Epithelial cell of proximal tubule (primary cell): ENCODE measurements at regions not wholly inside any gene's neighbourhood (a gene's known extent, or its start where the extent isn't known, plus 50 kb on each side); places are given as distances from the start of the nearest gene placed in this dataset.

Source experiments
- DNase-seq: peaks from one replicate; pipeline ENCODE4 v3.0.0-alpha.2; 2011; ENCODE audit warnings: low read depth
- H3K4me3 ChIP-seq: 2 replicates; pipeline ENCODE4 v1.5.1; 2011; ENCODE audit warnings: low read depth, mild to moderate bottlenecking, low read length
- CTCF ChIP-seq: conservative IDR thresholded peaks from 2 replicates; pipeline ENCODE4 v1.5.1; 2012; ENCODE audit warnings: low read depth, mild to moderate bottlenecking, low read length

DNA sequence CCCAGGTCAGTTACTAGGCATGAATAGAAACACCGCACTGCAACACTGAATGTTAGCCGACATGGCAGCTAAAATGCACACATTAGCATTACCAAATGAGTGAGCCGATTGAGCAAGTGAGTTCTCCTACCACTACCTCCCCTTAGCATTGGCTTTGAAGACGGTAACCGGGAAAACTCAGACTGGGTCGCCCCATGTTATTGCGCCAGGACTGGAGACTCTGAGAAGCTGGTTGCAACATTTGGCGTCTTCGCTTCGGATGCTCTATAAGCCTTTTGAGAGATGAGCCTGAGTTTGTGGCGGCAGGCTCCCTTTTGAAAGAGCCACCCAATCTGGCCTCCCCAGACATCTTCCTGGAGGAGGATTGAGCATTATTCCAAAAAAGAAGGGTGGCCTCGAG is 68.5 kb upstream of the POMP start:
- DNase-seq: no peak
- no peak for TF ChIP-seq CTCF
- H3K4me3 ChIP-seq: no peak overlapping the region

GRCh38 chr13:28588296-28588695 is 70.6 kb upstream of the POMP start:
- no peak overlapping the region for H3K4me3 ChIP-seq
- no peak for TF ChIP-seq CTCF
- no peak for DNase-seq

GRCh38 chr13:28587174-28587540 is 71.8 kb upstream of the POMP start:
- no peak overlapping the region for H3K4me3 ChIP-seq
- no peak for DNase-seq
- TF ChIP-seq CTCF: no peak

- H3K4me3 ChIP-seq: no peak overlapping the region
- DNase-seq: no peak
- TF ChIP-seq CTCF: no peak
Measured at GRCh38 chr13:28586439-28587173, 72.3 kb upstream of the POMP start.

DNA sequence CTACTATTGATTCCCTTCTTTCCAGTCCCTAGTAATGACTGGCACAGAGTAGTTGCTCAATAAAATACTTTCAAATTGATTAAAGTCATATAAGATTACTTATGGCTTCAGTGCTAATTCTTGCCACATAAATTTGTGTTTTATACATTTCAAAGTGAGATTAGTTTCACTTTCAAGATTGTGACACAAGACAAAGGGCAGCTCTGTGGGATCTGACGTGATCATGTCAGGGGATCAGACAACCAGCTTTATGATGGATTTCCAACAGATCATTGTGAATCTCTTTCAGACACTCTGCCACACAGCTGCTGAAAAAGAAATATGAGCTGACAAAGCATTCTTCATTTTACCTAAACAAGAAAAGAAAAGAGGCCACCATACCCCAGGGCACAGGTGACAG is 73.4 kb upstream of the POMP start:
- TF ChIP-seq CTCF: no peak
- H3K4me3 ChIP-seq: no peak overlapping the region

DNA sequence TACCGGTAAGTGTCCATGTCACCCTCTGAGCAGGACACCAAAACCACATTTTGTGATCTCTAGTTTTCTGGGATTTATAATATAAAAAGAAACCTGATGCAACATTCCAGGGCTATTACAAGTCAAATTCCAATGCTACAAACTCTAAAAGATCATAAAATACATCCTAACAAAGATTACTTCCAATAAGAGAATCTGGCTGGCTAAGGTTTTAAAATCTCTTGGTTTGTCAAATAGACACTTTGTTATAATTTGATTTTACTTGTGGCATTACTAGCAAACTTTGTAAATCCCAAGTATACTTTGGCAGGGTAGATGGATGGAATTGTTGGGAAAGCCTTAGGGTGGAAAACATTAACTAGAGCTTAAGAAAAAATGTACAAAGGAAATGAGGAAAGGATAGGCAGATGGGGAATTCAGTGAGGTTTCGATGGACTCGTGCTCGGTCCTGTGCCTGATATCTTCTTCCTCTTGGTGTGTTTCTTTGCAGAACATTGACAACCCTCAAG is 74.0 kb upstream of the POMP start:
- TF ChIP-seq CTCF: no peak
- no peak overlapping the region for H3K4me3 ChIP-seq
- DNase-seq: peak; percentile 52

More for the DNA sequence above, 73.4 kb upstream of the POMP start:
- no peak for DNase-seq

GRCh38 chr13:28583651-28584091 is 75.3 kb upstream of the POMP start:
- H3K4me3 ChIP-seq: no peak overlapping the region
- no peak for DNase-seq
- no peak for TF ChIP-seq CTCF
